HG03280 (cell line): ENCODE measurements at regions not wholly inside any gene's neighbourhood (a gene's known extent, or its start where the extent isn't known, plus 50 kb on each side); places are given as distances from the start of the nearest gene placed in this dataset.
"Not testable (repeated sequence)": the region's sequence is repeated elsewhere in the genome, so short reads cannot be mapped to it uniquely, and the experiment has no call there.

Source experiments
- ATAC-seq: cut with Tn5 transposase; IDR thresholded peaks from one replicate; pipeline ENCODE4 v1.9.1; 2021; ENCODE audit warnings: mild to moderate bottlenecking, moderate library complexity; ENCODE audit not compliant: unreplicated experiment

GRCh38 chr2:224181534-224182155 lies 142.6 kb upstream of the SERPINE2 start:
- ATAC-seq: no peak

- ATAC-seq: no peak
Measured at GRCh38 chr2:224180810-224181209, 141.7 kb upstream of the SERPINE2 start.

GRCh38 chr2:224178056-224178455 lies 139.0 kb upstream of the SERPINE2 start:
- ATAC-seq: no peak

DNA sequence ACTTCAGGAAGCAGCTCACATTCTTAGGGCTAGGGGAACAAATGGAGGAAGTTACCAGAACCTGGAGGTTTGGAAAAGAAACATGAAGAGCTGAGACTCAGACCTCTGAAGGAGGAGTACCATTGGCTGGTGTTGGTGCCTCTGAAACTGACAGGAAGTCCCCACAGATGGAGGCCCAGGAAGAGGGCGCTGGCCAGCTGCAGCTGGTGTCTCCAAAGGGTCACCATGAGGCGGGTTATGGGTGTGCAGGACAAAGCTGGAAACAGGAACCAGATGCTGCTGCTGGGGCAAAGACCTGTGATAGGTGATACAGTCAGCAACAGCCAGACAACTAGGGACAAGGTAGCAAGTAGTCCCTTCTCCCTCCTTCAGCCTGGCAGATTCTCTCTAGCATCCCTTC lies 136.5 kb upstream of the SERPINE2 start:
- ATAC-seq: no peak

- ATAC-seq: no peak
Measured at GRCh38 chr2:224174990-224175389, 135.9 kb upstream of the SERPINE2 start.

- no peak for ATAC-seq
Measured at GRCh38 chr2:224174521-224174920, 135.4 kb upstream of the SERPINE2 start.

DNA sequence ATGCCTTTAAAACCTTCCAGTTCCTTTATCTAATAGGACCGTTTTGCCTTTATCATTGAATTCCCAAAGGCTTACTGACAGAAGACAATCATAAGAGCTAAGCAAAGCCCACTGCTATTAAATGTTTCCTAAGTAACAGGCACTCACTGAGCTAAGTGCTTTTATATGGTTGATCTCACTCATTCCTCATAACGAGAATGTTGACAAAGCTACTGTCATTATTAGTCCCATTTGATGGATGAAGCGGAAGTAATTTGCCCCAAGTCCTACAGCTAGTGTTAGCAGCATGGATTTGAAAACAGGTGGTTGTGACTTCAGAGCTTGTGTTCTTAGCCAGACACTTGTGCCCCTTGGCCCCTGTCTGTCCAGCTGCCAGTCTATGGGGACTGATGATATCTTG lies 134.8 kb upstream of the SERPINE2 start:
- ATAC-seq: no peak

DNA sequence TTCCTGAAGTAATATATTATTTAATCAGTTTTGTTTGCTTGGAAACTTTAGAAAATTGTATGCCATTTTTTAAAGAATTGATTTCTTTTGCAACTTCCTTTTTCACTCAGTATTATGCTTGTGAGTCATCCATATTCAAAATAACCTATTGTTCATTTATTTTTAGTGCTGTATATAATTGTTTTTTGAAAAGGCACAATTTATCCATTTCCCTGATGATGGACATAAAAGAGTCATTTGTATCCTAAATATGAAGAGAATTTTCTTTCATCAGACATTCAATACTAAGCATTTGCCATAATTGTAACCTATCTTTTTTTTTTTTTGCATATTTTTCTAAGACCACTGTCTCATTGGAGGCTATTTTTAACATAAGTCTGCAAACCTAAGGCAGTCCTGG lies 134.1 kb upstream of the SERPINE2 start:
- no peak for ATAC-seq

- ATAC-seq: no peak
Measured at GRCh38 chr2:224171226-224171625, 132.1 kb upstream of the SERPINE2 start.

- ATAC-seq: no peak
Measured at GRCh38 chr2:224169847-224170246, 130.8 kb upstream of the SERPINE2 start.

DNA sequence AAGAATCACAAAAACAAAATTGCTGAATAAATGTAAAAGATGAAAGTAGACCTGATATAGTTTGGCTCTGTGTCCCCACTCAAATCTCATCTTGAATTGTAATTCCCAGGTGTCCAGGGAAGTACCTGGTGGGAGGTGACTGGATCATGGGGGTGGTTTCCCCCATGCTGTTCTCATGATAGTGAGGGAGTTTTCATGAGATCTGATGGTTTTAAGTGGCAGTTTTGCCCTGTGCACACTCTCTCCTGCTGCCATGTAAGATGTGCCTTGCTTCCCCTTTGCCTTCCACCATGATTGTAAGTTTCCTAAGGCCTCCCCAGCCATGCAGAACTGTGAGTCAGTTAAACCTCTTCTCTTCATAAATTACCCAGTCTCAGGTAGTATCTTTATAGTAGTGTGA lies 128.7 kb upstream of the SERPINE2 start:
- ATAC-seq: not testable (repeated sequence)

DNA sequence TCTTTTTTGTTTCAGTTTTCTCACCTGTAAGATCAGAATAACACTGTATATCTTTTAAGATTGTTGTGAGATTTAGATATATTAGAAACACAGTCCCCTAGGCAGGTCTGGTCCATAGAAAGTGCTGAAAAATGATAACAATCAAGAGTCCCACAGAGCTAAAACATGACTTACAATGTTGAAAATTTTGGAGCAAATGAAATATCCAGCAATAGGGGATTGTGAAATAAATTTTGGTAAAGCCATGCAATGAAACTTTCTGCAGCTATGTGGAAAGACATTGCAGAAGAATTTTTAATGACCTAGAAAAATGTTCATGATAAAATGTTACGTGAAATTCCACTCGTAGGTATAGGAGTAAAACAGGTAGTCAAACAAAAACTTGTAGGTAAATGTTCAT lies 127.6 kb upstream of the SERPINE2 start:
- no peak for ATAC-seq

- no peak for ATAC-seq
Measured at GRCh38 chr2:224165901-224166319, 126.8 kb upstream of the SERPINE2 start.

DNA sequence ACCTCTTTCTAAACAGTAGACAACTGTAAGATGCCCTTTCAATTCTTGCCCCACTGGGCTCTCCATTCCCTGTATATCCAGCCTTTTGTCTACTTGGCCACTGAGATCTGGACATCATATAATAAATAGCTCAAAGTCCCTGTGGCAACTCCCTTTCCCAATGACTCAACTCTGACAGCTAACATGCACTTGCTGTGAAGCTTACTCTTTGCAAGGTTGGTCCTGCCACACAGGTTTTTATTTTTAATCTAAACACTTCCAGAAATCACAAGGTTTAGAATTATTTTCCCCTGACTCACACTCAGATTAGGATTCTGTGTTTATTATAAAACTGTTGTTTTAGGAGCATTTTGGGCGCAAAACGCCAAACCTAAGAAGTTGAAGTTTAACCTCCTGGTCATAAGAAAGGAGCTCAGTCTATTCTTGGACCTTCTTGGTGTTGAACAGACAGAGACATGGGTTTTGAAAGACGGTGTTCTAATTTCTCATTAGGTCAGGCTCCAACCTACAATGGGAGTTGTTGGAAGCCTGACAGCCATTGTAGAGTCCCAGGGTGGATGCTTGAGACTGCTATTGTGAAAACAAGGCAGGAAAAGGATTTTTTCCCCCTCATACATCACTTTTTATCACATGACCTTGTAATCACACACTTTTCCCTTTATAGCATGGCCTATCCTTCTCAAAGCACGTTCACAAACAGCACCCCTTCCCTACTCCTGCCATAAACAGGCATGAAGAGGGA lies 124.7 kb upstream of the SERPINE2 start:
- ATAC-seq: no peak

GRCh38 chr2:224162122-224162521 lies 123.0 kb upstream of the SERPINE2 start:
- ATAC-seq: no peak

DNA sequence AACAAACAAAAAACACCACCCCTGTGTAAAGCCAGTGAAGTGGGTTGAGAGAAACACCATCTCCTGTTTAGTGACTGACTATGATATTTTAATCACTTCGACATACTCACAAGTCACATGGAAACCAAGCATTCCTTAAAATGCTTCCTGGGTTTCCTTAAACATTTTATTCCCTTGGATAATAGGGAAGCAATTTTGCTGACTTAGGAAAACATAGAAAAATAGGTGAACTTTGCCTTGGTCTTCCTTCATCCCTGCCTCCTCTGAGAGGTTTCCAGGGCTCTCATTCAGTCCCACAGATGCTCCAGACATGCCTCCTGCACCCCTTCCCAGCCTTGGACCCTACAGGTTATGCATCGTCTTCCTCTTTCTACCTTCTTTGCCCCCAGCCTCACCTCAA lies 122.6 kb upstream of the SERPINE2 start:
- ATAC-seq: no peak

DNA sequence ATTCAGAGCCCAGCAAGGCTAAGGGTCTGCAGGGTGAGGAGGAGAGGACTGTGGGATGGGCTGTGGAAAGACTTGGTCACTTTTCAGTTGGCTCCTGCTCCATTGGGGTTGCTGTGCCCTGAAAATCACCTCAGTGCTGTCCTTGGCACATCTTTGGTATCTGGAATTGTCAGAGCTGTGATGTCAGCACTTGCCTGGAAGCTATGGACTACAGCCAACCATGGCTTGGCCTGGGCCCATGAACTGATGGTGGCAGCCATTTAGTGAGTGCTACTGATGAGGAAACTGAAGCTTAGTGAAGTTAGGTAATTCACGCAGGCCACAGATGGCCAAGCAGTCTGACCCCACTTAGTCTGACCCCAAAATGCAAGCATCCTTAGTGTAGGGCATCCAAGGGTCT lies 121.8 kb upstream of the SERPINE2 start:
- ATAC-seq: no peak

DNA sequence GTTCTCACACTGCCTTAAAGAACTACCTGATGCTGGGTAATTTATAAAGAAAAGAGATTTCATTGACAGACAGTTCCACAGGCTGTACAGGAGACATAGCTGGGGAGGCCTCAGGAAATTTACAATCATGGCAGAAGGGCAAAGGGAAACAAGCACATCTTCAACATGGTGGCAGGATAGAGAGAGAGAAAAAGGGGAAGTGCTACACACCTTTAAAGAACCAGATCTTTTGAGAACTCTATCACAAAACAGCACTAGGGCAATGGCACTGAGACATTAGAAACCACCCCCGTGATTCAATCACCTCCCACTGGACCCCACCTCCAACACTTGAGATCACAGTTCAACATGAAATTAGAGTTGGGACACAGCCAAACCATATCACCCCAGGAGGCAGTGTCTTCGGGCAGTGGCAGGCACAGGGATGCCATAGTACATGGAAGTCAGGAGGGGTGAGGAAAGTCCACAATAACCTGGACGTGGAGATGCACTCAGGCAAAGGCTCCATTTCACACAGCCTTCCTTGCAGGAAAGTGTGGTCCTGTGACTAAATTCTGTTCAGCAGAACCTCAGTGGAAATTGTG lies 120.4 kb upstream of the SERPINE2 start:
- no peak for ATAC-seq

GRCh38 chr2:224158831-224159230 lies 119.7 kb upstream of the SERPINE2 start:
- no peak for ATAC-seq

DNA sequence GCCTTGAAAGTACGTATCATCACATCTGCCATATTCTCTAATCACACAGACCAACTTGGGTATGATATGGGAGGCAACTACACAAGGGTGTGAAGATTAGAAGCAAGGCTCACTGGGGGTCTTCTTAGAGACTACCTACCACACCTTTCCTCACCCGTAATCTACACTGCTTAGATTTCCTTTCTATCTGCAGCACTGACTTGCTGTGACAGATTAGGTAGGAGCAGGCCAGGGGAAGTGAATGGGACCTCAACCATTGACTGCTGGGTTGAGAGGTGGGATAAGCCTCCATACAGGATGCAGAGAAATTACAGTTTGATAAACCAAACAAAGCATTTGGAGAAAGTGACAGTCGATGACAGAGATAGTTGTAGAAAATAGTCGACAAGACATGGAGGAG lies 119.0 kb upstream of the SERPINE2 start:
- ATAC-seq: no peak

DNA sequence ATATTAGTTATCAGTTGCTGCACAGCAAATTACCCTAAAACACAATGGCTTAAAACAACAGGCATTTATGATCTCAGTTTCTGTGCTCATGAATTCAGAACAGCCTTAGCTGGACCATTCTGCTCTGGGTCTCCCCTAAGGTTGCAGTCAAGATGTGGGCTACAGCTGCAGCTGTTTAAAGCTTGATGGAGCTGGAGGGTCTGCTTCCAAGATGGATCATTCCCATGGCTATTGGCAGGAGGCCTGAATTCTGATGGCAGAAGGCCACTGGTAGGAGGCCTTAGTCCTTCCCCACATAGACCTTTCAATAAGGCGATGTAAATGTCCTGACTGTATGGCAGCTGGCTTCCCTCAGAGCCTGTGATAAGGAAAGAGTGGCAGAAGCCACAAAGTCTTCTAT lies 118.6 kb upstream of the SERPINE2 start:
- no peak for ATAC-seq

DNA sequence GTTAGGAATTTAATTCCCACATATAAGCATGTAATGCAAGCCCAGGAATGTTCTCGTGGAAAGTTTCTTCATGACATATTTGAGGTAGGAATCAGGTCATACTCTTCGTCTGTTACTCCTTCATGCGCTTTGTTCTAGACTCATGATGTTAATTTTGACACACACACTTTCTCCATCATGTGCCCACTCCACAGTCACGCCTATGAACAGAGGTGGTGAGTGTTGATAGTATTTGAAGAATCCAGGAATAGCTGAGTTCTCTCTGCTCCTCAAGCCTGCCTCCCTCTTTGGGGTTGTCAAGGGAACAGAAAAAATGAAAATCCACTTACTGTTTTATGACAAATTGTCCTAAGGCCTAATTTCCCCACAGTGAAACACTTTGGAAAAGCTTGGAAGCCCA lies 117.3 kb upstream of the SERPINE2 start:
- no peak for ATAC-seq
